ENCODE measurements at regions not wholly inside any gene's neighbourhood (a gene's known extent, or its start where the extent isn't known, plus 50 kb on each side); places are given as distances from the start of the nearest gene placed in this dataset.

DNA sequence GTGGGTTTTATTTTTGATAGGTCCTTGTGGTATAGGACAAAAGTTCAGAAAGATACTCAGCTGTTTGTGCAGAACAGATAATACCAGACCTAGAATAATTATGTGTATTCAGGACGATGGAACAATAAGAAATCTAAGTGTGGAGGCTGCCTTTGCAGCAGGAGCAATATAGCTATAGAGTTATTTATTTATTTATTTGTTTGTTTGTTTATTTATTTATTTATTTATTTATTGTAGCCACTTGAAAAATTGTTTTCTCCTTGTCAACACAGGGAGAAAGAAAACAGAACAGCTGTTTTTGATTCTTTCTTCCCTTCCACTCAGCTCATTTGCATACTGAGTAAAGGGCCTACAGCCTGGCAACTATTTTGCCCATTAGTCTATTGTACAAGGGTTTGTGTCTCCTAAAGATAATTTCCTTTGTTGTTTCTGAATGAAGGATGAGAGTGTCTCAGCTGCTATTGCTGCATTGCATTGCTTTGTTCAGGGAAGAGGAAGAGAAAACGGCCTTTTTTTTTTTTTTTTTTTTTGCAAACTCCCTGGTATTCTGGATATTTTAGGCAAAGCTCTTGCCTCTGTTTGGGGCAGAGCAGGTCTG is 56.0 kb upstream of the ESX1 start:
- Histone ChIP-seq H3K4me2 (ENCODE audit: low read length) (peak overlapping the region; percentile 81), H3F3A (ENCODE audit: low read length, unreplicated experiment) (no peaks in the 10 kb centered on the region), H3K27ac (ENCODE audit: low read length) (no peak overlapping the region), H3K4me1 (ENCODE audit: insufficient read depth, low read length) (peaks cover 20% of the 10 kb centered on the region), H3K27me3 (ENCODE audit: low read length) (no peaks in the 10 kb centered on the region), H3K36me3 (ENCODE audit: low read depth, low read length) (no peaks in the 10 kb centered on the region), H3K9me2 (replicated peaks; ENCODE audit: low read length) (no peaks in the 10 kb centered on the region), H3K9me3 (ENCODE audit: low read length) (no peaks in the 10 kb centered on the region), H3K9ac (ENCODE audit: low read length) (no peak overlapping the region), H3K79me2 (ENCODE audit: low read length) (no peaks in the 10 kb centered on the region), H4K20me1 (ENCODE audit: low read length) (no peaks in the 10 kb centered on the region), H2AFZ (ENCODE audit: low read length) (peak overlapping the region; percentile 65; the same call in 1 of the 2 replicates), H3K4me3 (ENCODE audit: low read length) (peak overlapping the region; percentile 56; the same call in 1 of the 2 replicates)
- BruUV-seq (replicated peaks), result no TSS peak
- intact Hi-C loops (cut with micrococcal nuclease), result loop anchor here (1.0 to 5.0 kb wide), 4 partner anchors 33 to 402 kb away; partner anchors contain the start of gene IL1RAPL2
- POLR2A ChIA-PET (ENCODE audit: unreplicated experiment), result no interaction called here
- no peak for TF ChIP-seq CTCF (conservative IDR thresholded peaks at IDR 0.05; ENCODE audit: low read depth, low read length)
- TF ChIP-seq EZH2phosphoT487 (IDR thresholded peaks at IDR 0.05; ENCODE audit: borderline replicate concordance, low read length), result no peak
- TF ChIP-seq EZH2 (IDR thresholded peaks at IDR 0.05; ENCODE audit: low read length, unreplicated experiment), result no peak
- ATAC-seq, result no peak
- CTCF ChIA-PET, result no interaction called here
- DNase-seq, result no peak

- H3K79me2 ChIP-seq (ENCODE audit: low read length), result no peaks in the 10 kb centered on the region
- intact Hi-C loops (cut with micrococcal nuclease), result loop anchor here (1.0 to 5.0 kb wide), 4 partner anchors 33 to 402 kb away; partner anchors contain the start of gene IL1RAPL2
- H3K9ac ChIP-seq (ENCODE audit: low read length), result 0 out of 2 replicates have a peak overlapping the region, but pooled peaks have one; percentile 13
- no peak overlapping the region for H3K27ac ChIP-seq (ENCODE audit: low read length)
- peak overlapping the region; percentile 56 for H3K4me3 ChIP-seq (ENCODE audit: low read length)
- no TSS peak for BruUV-seq (replicated peaks)
- no peaks in the 10 kb centered on the region for H3K9me3 ChIP-seq (ENCODE audit: low read length)
- POLR2A ChIA-PET (ENCODE audit: unreplicated experiment), result no interaction called here
- H4K20me1 ChIP-seq (ENCODE audit: low read length), result no peaks in the 10 kb centered on the region
- peak overlapping the region; percentile 65 for H2AFZ ChIP-seq (ENCODE audit: low read length)
- H3K27me3 ChIP-seq (ENCODE audit: low read length), result no peaks in the 10 kb centered on the region
- H3F3A ChIP-seq (ENCODE audit: low read length, unreplicated experiment), result no peaks in the 10 kb centered on the region
- H3K4me2 ChIP-seq (ENCODE audit: low read length), result peak overlapping the region; percentile 81
- H3K4me1 ChIP-seq (ENCODE audit: insufficient read depth, low read length), result peaks cover 13% of the 10 kb centered on the region
- DNase-seq (peak; percentile 73), ATAC-seq (peak; percentile 82)
- H3K36me3 ChIP-seq (ENCODE audit: low read depth, low read length), result no peaks in the 10 kb centered on the region
- TF ChIP-seq CTCF (conservative IDR thresholded peaks at IDR 0.05; ENCODE audit: low read depth, low read length), result peak; percentile 72
- TF ChIP-seq EZH2 (IDR thresholded peaks at IDR 0.05; ENCODE audit: low read length, unreplicated experiment), result no peak
- H3K9me2 ChIP-seq (replicated peaks; ENCODE audit: low read length), result no peaks in the 10 kb centered on the region
- CTCF ChIA-PET, result interaction anchor here (0.6 kb wide), 1 partner anchor 98 kb away, joined by 4 read pairs; no protein-coding TSS in a partner anchor
Observed at GRCh38 chrX:104310090-104310489, 55.4 kb upstream of the ESX1 start.

DNA sequence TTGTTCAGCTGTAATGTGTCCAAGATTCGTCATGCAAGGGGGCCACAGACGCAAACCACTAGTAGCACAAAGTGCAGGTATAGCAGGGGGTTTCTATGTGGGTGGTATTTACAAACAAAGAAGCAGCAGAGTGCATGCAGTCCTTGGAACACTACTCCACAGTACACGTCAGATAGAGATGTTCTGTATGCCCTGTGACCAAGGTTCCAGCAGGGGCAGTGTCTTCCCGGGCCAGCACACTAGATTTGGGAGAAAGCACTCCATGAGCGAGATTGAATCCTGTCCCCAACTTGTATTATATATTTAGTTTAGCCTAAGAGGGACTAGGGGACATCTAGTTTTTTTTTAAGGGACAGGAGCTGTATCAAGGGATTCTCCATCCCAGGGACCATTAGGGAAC is 54.4 kb upstream of the ESX1 start:
- Histone ChIP-seq H3K27me3 (ENCODE audit: low read length) (no peaks in the 10 kb centered on the region), H3K79me2 (ENCODE audit: low read length) (no peaks in the 10 kb centered on the region), H4K20me1 (ENCODE audit: low read length) (no peaks in the 10 kb centered on the region), H2AFZ (ENCODE audit: low read length) (no peak overlapping the region), H3K36me3 (ENCODE audit: low read depth, low read length) (no peaks in the 10 kb centered on the region), H3K9me2 (replicated peaks; ENCODE audit: low read length) (no peaks in the 10 kb centered on the region), H3K9ac (ENCODE audit: low read length) (no peak overlapping the region), H3K9me3 (ENCODE audit: low read length) (no peaks in the 10 kb centered on the region), H3F3A (ENCODE audit: low read length, unreplicated experiment) (no peaks in the 10 kb centered on the region), H3K4me2 (ENCODE audit: low read length) (no peak overlapping the region), H3K27ac (ENCODE audit: low read length) (no peak overlapping the region), H3K4me3 (ENCODE audit: low read length) (no peak overlapping the region), H3K4me1 (ENCODE audit: insufficient read depth, low read length) (0 out of 2 replicates have a peak, but pooled peaks cover 8% of the 10 kb centered on the region)
- peak; percentile 26 for DNase-seq
- no TSS peak for BruUV-seq (replicated peaks)
- intact Hi-C loops (cut with micrococcal nuclease), result no loop called here
- POLR2A ChIA-PET (ENCODE audit: unreplicated experiment), result no interaction called here
- no peak for TF ChIP-seq EZH2 (IDR thresholded peaks at IDR 0.05; ENCODE audit: low read length, unreplicated experiment)
- peak; percentile 50 for TF ChIP-seq CTCF (conservative IDR thresholded peaks at IDR 0.05; ENCODE audit: low read depth, low read length)
- CTCF ChIA-PET, result no interaction called here
- ATAC-seq, result peak; percentile 52
